Gastroesophageal sphincter (tissue), 3 donors: ENCODE measurements at regions not wholly inside any gene's neighbourhood (a gene's known extent, or its start where the extent isn't known, plus 50 kb on each side); places are given as distances from the start of the nearest gene placed in this dataset.

Source experiments
- EP300 ChIP-seq: sonication (generic); formaldehyde crosslinking; IDR thresholded peaks from one replicate; pipeline ENCODE4 v1.6.1; 2017; ENCODE audit warnings: antibody characterized with exemption, mild to moderate bottlenecking
- TF ChIP-seq, protein P1 (sequence below), 4 experiments: fragments of 200-600 bp in 2 of 4; fragments of 450-650 bp in 2 of 4; sonication (generic) in 1 of 4; IDR thresholded peaks; one replicate each; pipeline ENCODE4 v1.5.1; 2017 to 2019; ENCODE audit warnings: antibody characterized with exemption in 4 of 4, mild to moderate bottlenecking in 2 of 4, moderate library complexity in 2 of 4

DNA sequence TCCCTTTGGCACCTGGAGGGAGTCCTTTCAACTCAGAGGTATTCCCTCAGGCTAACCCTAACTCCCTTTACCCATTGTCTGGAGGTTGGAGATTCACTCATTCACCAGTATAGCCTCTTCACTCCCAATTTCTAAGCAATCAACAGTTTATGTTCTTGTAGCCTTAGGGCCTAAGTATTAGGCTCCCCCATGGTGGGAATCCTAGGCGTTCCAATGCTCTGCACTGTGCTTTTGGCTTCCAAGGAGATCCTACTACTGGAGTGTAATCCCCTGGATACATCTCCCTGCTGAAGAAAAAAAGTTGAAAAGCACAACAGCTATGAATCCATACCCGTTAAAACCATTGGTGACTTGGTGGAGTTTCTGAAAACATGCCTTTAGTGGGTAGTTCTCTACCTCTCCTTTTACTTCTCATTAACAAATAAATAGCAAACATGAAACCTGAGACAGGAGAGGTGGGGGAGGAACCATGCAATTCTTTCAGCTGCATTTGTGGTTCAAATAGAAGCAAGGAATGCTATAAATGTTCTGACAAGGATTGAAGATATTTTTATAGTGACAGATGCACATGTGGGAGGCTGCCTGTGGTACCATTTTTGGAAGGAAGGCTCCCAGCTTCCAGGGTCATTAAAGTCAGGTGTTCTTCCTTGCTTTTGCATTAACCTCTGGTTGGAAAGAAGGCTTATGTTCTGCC lies 397.1 kb downstream of the DMAC1 start:
- TF ChIP-seq, protein P1, sequence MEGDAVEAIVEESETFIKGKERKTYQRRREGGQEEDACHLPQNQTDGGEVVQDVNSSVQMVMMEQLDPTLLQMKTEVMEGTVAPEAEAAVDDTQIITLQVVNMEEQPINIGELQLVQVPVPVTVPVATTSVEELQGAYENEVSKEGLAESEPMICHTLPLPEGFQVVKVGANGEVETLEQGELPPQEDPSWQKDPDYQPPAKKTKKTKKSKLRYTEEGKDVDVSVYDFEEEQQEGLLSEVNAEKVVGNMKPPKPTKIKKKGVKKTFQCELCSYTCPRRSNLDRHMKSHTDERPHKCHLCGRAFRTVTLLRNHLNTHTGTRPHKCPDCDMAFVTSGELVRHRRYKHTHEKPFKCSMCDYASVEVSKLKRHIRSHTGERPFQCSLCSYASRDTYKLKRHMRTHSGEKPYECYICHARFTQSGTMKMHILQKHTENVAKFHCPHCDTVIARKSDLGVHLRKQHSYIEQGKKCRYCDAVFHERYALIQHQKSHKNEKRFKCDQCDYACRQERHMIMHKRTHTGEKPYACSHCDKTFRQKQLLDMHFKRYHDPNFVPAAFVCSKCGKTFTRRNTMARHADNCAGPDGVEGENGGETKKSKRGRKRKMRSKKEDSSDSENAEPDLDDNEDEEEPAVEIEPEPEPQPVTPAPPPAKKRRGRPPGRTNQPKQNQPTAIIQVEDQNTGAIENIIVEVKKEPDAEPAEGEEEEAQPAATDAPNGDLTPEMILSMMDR (IDR thresholded peaks at IDR 0.05) = no peak
- TF ChIP-seq EP300 = no peak
